ENCODE measurements at regions not wholly inside any gene's neighbourhood (a gene's known extent, or its start where the extent isn't known, plus 50 kb on each side); places are given as distances from the start of the nearest gene placed in this dataset.

- TF ChIP-seq, protein P1, sequence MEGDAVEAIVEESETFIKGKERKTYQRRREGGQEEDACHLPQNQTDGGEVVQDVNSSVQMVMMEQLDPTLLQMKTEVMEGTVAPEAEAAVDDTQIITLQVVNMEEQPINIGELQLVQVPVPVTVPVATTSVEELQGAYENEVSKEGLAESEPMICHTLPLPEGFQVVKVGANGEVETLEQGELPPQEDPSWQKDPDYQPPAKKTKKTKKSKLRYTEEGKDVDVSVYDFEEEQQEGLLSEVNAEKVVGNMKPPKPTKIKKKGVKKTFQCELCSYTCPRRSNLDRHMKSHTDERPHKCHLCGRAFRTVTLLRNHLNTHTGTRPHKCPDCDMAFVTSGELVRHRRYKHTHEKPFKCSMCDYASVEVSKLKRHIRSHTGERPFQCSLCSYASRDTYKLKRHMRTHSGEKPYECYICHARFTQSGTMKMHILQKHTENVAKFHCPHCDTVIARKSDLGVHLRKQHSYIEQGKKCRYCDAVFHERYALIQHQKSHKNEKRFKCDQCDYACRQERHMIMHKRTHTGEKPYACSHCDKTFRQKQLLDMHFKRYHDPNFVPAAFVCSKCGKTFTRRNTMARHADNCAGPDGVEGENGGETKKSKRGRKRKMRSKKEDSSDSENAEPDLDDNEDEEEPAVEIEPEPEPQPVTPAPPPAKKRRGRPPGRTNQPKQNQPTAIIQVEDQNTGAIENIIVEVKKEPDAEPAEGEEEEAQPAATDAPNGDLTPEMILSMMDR (IDR thresholded peaks at IDR 0.05): no peak
- no peak for TF ChIP-seq POLR2A (IDR thresholded peaks at IDR 0.05; ENCODE audit: low read depth)
- no peak for TF ChIP-seq POLR2AphosphoS5 (IDR thresholded peaks at IDR 0.05)
- TF ChIP-seq EP300 (IDR thresholded peaks at IDR 0.05): no peak
Measured at GRCh38 chr1:24995661-24996060, 65.6 kb upstream of the RUNX3 start.
